ENCODE measurements at regions not wholly inside any gene's neighbourhood (a gene's known extent, or its start where the extent isn't known, plus 50 kb on each side); places are given as distances from the start of the nearest gene placed in this dataset.

GRCh38 chr5:30446456-30446855 lies 747.0 kb upstream of the CDH6 start:
- H3K27me3 ChIP-seq (ENCODE audit: insufficient read depth, low read length) = no peaks in the 10 kb centered on the region
- H3K56ac ChIP-seq (ENCODE audit: insufficient read length, low read depth, low read length) = no peak overlapping the region
- no peak overlapping the region for H2BK12ac ChIP-seq (ENCODE audit: insufficient read length, low read depth, low read length)
- H4K91ac ChIP-seq (ENCODE audit: insufficient read length, low read depth, low read length) = no peak overlapping the region
- H2BK15ac ChIP-seq (ENCODE audit: low read depth, low read length) = no peak overlapping the region
- no peak overlapping the region for H2AFZ ChIP-seq (ENCODE audit: low read length)
- no peaks in the 10 kb centered on the region for H4K20me1 ChIP-seq (ENCODE audit: control insufficient read depth, insufficient read depth, insufficient read length)
- no peaks in the 10 kb centered on the region for H3K79me2 ChIP-seq (ENCODE audit: insufficient read depth, low read length)
- no peak overlapping the region for H3K14ac ChIP-seq (ENCODE audit: insufficient read depth, low read length)
- H3K9me3 ChIP-seq (ENCODE audit: control insufficient read depth, low read depth, low read length) = no peaks in the 10 kb centered on the region
- Mint-ChIP-seq H3K36me3 (ENCODE audit: insufficient read depth in 1 of 3, low read depth in 3 of 3) (no peaks in the 10 kb centered on the region; a peak in 2 of 7 replicates), H3K27ac (no peak overlapping the region), H3K4me3 (no peak overlapping the region), H3K27me3 (ENCODE audit: low read depth) (no peaks in the 10 kb centered on the region), H3K9me3 (peaks cover 3 to 4% of the 10 kb centered on the region in 2 experiments; a peak in 3 of 5 replicates), H3K4me1 (peaks cover 10 to 12% of the 10 kb centered on the region in 2 experiments)
- no peak overlapping the region for H4K5ac ChIP-seq (ENCODE audit: insufficient read length, low read depth, low read length)
- H3K4me2 ChIP-seq (ENCODE audit: insufficient read depth, insufficient read length, low read length) = no peak overlapping the region
- H3K23ac ChIP-seq (ENCODE audit: insufficient read length, low read depth, low read length) = no peak overlapping the region
- no peak overlapping the region for H2AK5ac ChIP-seq (ENCODE audit: insufficient read length, low read length)
- no peaks in the 10 kb centered on the region; the same call in 1 of the 2 replicates for H3K4me1 ChIP-seq (ENCODE audit: insufficient read depth, low read length)
- no peak for DNase-seq
- TF ChIP-seq CTCF (conservative IDR thresholded peaks at IDR 0.05) = no peak
- no peak overlapping the region for H3K9ac ChIP-seq (ENCODE audit: extremely low read depth, insufficient read length, low read length)
- no peak overlapping the region for H3K27ac ChIP-seq (ENCODE audit: insufficient read length, low read depth, low read length)
- no peaks in the 10 kb centered on the region for H3K79me1 ChIP-seq (ENCODE audit: insufficient read depth, low read depth, low read length, poor library complexity, severe bottlenecking)
- no peak overlapping the region for H3K18ac ChIP-seq (ENCODE audit: insufficient read length, low read depth, low read length)
- no peak overlapping the region for H2BK20ac ChIP-seq (ENCODE audit: low read depth, low read length, poor library complexity, severe bottlenecking)
- no peak overlapping the region for H3T11ph ChIP-seq (ENCODE audit: low read length)
- H2BK5ac ChIP-seq (ENCODE audit: insufficient read length, low read length) = no peak overlapping the region
- H4K8ac ChIP-seq (replicated peaks; ENCODE audit: insufficient read length, low read depth, low read length) = no peak overlapping the region
- H3K23me2 ChIP-seq (ENCODE audit: insufficient read length, low read depth, low read length, poor library complexity, severe bottlenecking) = no peaks in the 10 kb centered on the region
- no peak overlapping the region for H3K4ac ChIP-seq (ENCODE audit: low read depth, low read length)
- H2BK120ac ChIP-seq (ENCODE audit: low read depth, low read length, poor library complexity, severe bottlenecking) = no peak overlapping the region
- no CpG with 5 or more reads among the region's 1 CpG for WGBS (ENCODE audit: extremely low coverage, insufficient read length, low lambda C conversion rate)

All from H9 (cell line).